ENCODE measurements at regions not wholly inside any gene's neighbourhood (a gene's known extent, or its start where the extent isn't known, plus 50 kb on each side); places are given as distances from the start of the nearest gene placed in this dataset.
"Not testable (repeated sequence)": the region's sequence is repeated elsewhere in the genome, so short reads cannot be mapped to it uniquely, and the experiment has no call there.

DNA sequence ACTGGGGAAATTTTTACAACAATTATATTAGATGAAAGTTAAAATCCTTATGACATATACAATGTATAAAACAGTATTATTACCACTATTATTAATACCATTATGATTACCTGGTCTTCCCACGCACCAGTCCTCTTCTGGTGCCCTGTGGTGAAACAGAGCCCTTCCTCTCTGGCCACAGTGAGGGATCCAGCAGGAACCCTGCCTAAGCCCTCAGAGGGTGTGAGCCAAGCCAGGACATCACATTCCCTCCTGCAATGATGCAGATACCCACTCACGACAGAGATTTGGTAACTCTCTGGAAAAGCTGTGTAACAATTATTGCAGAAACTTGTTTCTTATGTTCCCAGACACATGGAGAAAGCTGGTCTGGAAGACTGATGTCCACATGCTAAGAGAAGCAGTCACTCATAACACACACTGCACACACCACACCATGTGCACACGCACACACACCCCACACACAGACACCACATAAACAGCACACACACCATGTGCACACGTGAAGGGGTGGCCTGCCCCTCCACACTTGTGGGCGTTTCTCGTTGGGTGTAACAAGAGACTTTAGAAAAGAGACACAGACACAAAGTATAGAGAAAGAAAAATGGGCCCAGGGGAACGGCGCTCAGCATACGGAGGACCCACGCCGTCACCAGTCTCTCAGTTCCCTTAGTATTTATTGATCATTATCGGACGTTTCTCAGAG lies 1373.8 kb upstream of the DEFB115 start:
- DNase-seq = not testable (repeated sequence)

DNA sequence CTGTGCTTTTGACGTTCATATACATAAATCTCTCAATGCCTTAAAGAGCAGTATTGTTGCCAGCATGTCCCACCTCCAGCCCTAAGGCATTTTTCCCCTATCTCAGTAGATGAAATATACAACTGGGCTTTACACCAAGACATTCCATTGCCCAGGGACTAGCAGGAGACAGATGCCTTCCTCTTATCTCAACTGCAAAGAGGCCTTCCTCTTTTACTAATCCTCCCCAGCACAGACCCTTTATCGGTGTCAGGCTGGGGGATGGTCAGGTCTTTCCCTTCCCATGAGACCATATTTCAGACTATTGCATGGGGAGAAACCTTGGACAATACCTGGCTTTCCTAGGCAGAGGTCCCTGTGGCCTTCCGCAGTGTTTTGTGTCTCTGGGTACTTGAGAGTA lies 1373.1 kb upstream of the DEFB115 start:
- not testable (repeated sequence) for DNase-seq

DNA sequence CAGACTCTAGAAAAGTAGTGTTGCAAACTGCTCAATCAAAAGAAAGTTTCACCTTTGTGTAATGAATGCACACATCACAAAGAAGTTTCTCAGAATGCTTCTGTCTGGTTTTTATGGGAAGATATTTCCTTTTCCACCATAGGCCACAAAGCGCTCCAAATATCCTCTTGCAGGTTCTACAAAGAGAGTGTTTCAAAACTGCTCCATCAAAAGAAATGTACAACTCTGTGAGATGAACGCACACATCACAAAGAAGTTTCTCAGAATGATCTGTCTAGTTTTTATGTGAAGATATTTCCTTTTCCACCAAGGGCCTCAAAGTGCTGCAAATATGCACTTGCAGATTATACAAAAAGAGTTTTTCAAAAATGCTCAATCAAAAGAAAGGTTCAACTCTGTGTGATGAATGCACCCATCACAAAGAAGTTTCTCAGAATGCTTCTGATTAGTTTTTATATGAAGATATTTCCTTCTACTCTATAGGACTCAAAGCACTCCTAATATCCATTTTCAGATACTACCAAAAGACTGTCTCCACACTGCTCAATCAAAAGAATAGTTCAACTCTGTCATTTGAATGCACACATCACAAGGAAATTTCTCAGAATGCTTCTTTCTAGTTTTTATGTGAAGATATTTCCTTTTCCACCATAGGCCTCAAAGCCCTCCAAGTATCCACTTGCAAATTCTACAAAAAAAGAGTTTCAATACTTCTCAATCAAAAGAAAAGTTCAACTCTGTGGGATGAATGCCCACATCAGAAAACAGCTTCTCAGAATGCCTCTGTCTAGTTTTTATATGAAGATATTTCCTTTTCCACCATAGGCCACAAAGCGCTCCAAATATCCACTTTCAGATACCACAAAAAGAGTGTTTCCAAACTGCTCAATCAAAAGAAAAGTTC lies 1371.9 kb upstream of the DEFB115 start:
- not testable (repeated sequence) for DNase-seq

DNA sequence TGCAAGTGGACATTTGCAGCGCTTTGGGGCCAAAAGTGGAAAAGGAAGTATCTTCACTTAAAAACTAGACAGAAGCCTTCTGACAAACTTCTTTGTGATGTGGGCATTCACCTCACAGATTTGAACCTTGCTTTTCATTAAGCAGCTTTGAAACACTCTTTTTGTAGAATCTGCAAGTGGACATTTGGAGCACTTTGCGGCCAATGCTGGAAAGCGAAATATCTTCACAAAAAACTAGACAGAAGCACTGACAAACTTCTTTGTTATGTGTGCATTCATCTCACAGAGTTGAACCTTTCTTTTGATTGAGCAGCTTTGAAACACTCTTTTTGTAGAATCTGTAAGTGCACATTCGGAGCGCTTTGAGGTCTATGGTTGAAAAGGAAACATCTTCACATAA lies 1365.9 kb upstream of the DEFB115 start:
- not testable (repeated sequence) for DNase-seq

All from stimulated activated CD4-positive, alpha-beta T cell treated with anti-CD3 and anti-CD28 coated beads, Interleukin-4, amount 100 ng/mL, for 1 hour (primary cell).